Mesendoderm (in vitro differentiated cells): ENCODE measurements at regions not wholly inside any gene's neighbourhood (a gene's known extent, or its start where the extent isn't known, plus 50 kb on each side); places are given as distances from the start of the nearest gene placed in this dataset.

ENCODE experiments used
- DNase-seq: peaks from one replicate; pipeline ENCODE4 v3.0.0; 2013
- H2AK5ac ChIP-seq: 2 replicates; pipeline ENCODE4 v1.6.1; 2013; ENCODE audit warnings: low read length, inconsistent platforms
- H2BK120ac ChIP-seq: 2 replicates; pipeline ENCODE4 v1.6.1; 2013; ENCODE audit warnings: low read depth, mild to moderate bottlenecking, low read length, moderate library complexity, mixed read lengths
- H2BK15ac ChIP-seq: replicated peaks from 2 replicates; pipeline ENCODE4 v1.6.1; 2013; ENCODE audit warnings: low read depth, mild to moderate bottlenecking, moderate library complexity
- H2BK5ac ChIP-seq: 2 replicates; pipeline ENCODE4 v1.6.1; 2013; ENCODE audit warnings: low read length, inconsistent platforms
- H3K18ac ChIP-seq: 2 replicates; pipeline ENCODE4 v1.6.1; 2013; ENCODE audit warnings: mild to moderate bottlenecking, low read length, mixed read lengths
- H3K23ac ChIP-seq: one replicate; pipeline ENCODE4 v1.6.1; 2013; ENCODE audit warnings: low read length
- H3K27ac ChIP-seq: 2 replicates; pipeline ENCODE4 v1.5.1; 2013; ENCODE audit warnings: low read depth, mild to moderate bottlenecking, inconsistent platforms, low read length, moderate library complexity
- H3K27me3 ChIP-seq: 2 replicates; pipeline ENCODE4 v1.6.1; 2013; ENCODE audit warnings: low read length, control low read depth, mild to moderate bottlenecking, inconsistent platforms; ENCODE audit not compliant: insufficient read depth, poor library complexity
- H3K36me3 ChIP-seq: 2 replicates; pipeline ENCODE4 v1.6.1; 2013; ENCODE audit warnings: low read length, inconsistent platforms; ENCODE audit not compliant: control insufficient read depth, insufficient read depth
- H3K4ac ChIP-seq: one replicate; pipeline ENCODE4 v1.6.1; 2013; ENCODE audit warnings: low read depth, mild to moderate bottlenecking, low read length, moderate library complexity
- H3K4me1 ChIP-seq: 2 replicates; pipeline ENCODE4 v1.6.1; 2013; ENCODE audit warnings: low read depth, low read length, inconsistent platforms; ENCODE audit not compliant: control insufficient read depth
- H3K4me2 ChIP-seq: 2 replicates; pipeline ENCODE4 v1.6.1; 2013; ENCODE audit warnings: low read length
- H3K4me3 ChIP-seq: 2 replicates; pipeline ENCODE4 v1.5.1; 2013; ENCODE audit warnings: mild to moderate bottlenecking, low read length
- H3K56ac ChIP-seq: one replicate; pipeline ENCODE4 v1.6.1; 2013; ENCODE audit warnings: low read length
- H3K79me1 ChIP-seq: 2 replicates; pipeline ENCODE4 v1.6.1; 2013; ENCODE audit warnings: low read length, inconsistent platforms
- H3K79me2 ChIP-seq: 2 replicates; pipeline ENCODE4 v1.6.1; 2013; ENCODE audit warnings: mild to moderate bottlenecking, low read length; ENCODE audit not compliant: control insufficient read depth, insufficient read depth
- H3K9ac ChIP-seq: 2 replicates; pipeline ENCODE4 v1.6.1; 2013; ENCODE audit warnings: low read length, inconsistent platforms
- H4K5ac ChIP-seq: one replicate; pipeline ENCODE4 v1.6.1; 2013; ENCODE audit warnings: low read length
- H4K8ac ChIP-seq: one replicate; pipeline ENCODE4 v1.6.1; 2013; ENCODE audit warnings: low read depth, mild to moderate bottlenecking, control low read depth, low read length, moderate library complexity
- WGBS: extraction: QIAGEN DNeasy Blood & Tissue Kit; methylation state at CpG from one replicate; pipeline ENCODE4 v1.1.7; 2013; ENCODE audit warnings: low lambda C conversion rate, missing lambda C conversion rate; ENCODE audit not compliant: insufficient coverage; ENCODE audit errors: extremely low coverage; 5-methylcytosine and 5-hydroxymethylcytosine counted together

- H2BK120ac ChIP-seq: no peak overlapping the region
- H3K27me3 ChIP-seq: no peaks in the 10 kb centered on the region
- H3K18ac ChIP-seq: no peak overlapping the region
- no peak overlapping the region for H4K5ac ChIP-seq
- H2AK5ac ChIP-seq: no peak overlapping the region
- H2BK5ac ChIP-seq: no peak overlapping the region
- no peaks in the 10 kb centered on the region for H3K79me2 ChIP-seq
- no peak overlapping the region for H3K4ac ChIP-seq
- H4K8ac ChIP-seq: no peak overlapping the region
- H3K79me1 ChIP-seq: no peaks in the 10 kb centered on the region
- no CpG with 5 or more reads among the region's 4 CpGs for WGBS
- H3K23ac ChIP-seq: no peak overlapping the region
- no peak overlapping the region for H3K9ac ChIP-seq
- no peak overlapping the region for H3K27ac ChIP-seq
- H3K4me1 ChIP-seq: no peaks in the 10 kb centered on the region
- no peak overlapping the region for H3K56ac ChIP-seq
- no peaks in the 10 kb centered on the region for H3K36me3 ChIP-seq
- no peak overlapping the region for H3K4me3 ChIP-seq
- H3K4me2 ChIP-seq: no peak overlapping the region
- DNase-seq: no peak
- H2BK15ac ChIP-seq: no peak overlapping the region
These were observed 296.4 kb downstream of the GPAT3 start for GRCh38 chr4:83832110-83832825.

DNA sequence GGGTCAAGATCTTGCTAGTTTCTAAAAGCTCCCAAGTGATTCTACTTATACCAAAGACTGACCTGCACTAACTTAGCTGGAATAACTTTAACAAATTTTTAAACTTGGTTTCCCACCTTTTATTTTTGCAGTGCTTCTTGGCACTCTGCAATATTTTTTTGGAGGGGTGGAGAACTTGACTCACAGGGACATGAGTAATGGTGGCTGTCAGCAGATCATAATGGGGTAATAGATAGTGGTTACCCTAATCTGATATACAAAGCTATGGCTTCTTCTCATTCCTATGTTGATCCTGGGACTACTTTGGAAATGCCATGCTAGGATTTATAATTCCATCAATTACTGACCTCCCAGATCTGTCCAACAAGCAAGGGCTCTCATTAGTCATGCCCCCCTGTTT lies 295.7 kb downstream of the GPAT3 start:
- H3K56ac ChIP-seq: no peak overlapping the region
- no peak overlapping the region for H4K8ac ChIP-seq
- no peak overlapping the region for H2BK5ac ChIP-seq
- no peak overlapping the region for H2BK120ac ChIP-seq
- no peak overlapping the region for H3K18ac ChIP-seq
- no peak overlapping the region for H2AK5ac ChIP-seq
- no peaks in the 10 kb centered on the region for H3K27me3 ChIP-seq
- no peaks in the 10 kb centered on the region for H3K36me3 ChIP-seq
- H4K5ac ChIP-seq: no peak overlapping the region
- no peak for DNase-seq
- no peak overlapping the region for H3K27ac ChIP-seq
- H3K4me2 ChIP-seq: no peak overlapping the region
- no peak overlapping the region for H3K4ac ChIP-seq
- H3K79me2 ChIP-seq: no peaks in the 10 kb centered on the region
- no peak overlapping the region for H3K9ac ChIP-seq
- no peaks in the 10 kb centered on the region for H3K4me1 ChIP-seq
- H3K4me3 ChIP-seq: no peak overlapping the region
- H3K23ac ChIP-seq: no peak overlapping the region
- H2BK15ac ChIP-seq: no peak overlapping the region
- no peaks in the 10 kb centered on the region for H3K79me1 ChIP-seq

DNA sequence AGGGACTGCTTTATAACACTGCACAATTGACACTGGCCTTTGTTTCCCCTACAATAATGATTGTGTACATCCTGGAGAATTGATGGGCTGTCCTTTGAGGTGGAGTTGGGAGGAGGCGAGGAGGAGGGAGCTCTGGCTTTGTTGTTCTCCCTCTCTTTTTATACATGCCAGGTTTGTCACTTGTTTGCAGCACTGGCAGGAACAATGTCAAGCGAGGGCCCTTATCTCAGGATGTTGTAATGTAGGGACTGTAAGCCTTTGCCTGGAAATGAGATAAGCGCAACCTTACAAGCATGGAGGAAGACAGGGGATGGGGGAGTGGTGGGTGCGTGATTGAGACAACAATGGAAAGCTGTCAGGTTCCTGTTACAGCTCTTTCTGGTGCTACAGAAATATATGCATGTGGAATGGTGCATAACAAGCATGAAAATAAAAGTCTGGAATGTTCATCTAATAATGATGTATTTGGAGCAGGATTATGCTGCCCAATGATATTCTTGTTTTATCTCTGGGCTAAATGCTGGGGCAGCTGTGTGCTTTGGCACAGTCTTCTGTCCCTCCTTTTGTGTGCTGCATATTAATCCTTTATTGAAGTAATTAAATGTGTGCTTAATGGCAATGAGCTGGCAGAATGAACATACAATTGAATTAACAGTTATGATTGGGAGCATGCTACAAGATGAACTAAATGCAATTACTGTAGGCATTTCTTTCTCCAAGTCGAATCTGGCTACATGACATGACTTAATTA lies 294.4 kb downstream of the GPAT3 start:
- H3K27ac ChIP-seq: no peak overlapping the region

GRCh38 chr4:83828601-83829000 lies 292.7 kb downstream of the GPAT3 start:
- no peak overlapping the region for H3K27ac ChIP-seq
- no peak overlapping the region for H2BK15ac ChIP-seq
- no peak overlapping the region for H3K4me2 ChIP-seq
- H3K27me3 ChIP-seq: no peaks in the 10 kb centered on the region
- no CpG with 5 or more reads among the region's 2 CpGs for WGBS
- H4K5ac ChIP-seq: no peak overlapping the region
- H3K4me1 ChIP-seq: no peaks in the 10 kb centered on the region
- H4K8ac ChIP-seq: no peak overlapping the region
- no peak overlapping the region for H2BK120ac ChIP-seq
- H3K4me3 ChIP-seq: no peak overlapping the region
- H2AK5ac ChIP-seq: no peak overlapping the region
- H3K79me2 ChIP-seq: no peaks in the 10 kb centered on the region
- no peaks in the 10 kb centered on the region for H3K36me3 ChIP-seq
- DNase-seq: no peak
- H3K56ac ChIP-seq: no peak overlapping the region
- H3K18ac ChIP-seq: no peak overlapping the region
- H3K23ac ChIP-seq: no peak overlapping the region
- H3K9ac ChIP-seq: no peak overlapping the region
- H3K4ac ChIP-seq: no peak overlapping the region
- H2BK5ac ChIP-seq: no peak overlapping the region
- H3K79me1 ChIP-seq: no peaks in the 10 kb centered on the region

More for the DNA sequence above, 294.4 kb downstream of the GPAT3 start:
- H3K4ac ChIP-seq: no peak overlapping the region
- no peak overlapping the region for H3K23ac ChIP-seq
- no CpG with 5 or more reads among the region's 5 CpGs for WGBS
- no peak overlapping the region for H2BK15ac ChIP-seq
- no peak overlapping the region for H3K9ac ChIP-seq
- H4K5ac ChIP-seq: no peak overlapping the region
- no peak overlapping the region for H3K56ac ChIP-seq
- no peaks in the 10 kb centered on the region for H3K36me3 ChIP-seq
- no peak overlapping the region for H2BK120ac ChIP-seq
- no peak overlapping the region for H2AK5ac ChIP-seq
- no peak overlapping the region for H3K18ac ChIP-seq
- DNase-seq: peak; percentile 91
- H2BK5ac ChIP-seq: no peak overlapping the region
- no peaks in the 10 kb centered on the region for H3K27me3 ChIP-seq
- no peak overlapping the region for H3K4me2 ChIP-seq
- H3K79me2 ChIP-seq: no peaks in the 10 kb centered on the region
- H4K8ac ChIP-seq: no peak overlapping the region
- no peaks in the 10 kb centered on the region for H3K4me1 ChIP-seq
- no peak overlapping the region for H3K4me3 ChIP-seq
- H3K79me1 ChIP-seq: no peaks in the 10 kb centered on the region

DNA sequence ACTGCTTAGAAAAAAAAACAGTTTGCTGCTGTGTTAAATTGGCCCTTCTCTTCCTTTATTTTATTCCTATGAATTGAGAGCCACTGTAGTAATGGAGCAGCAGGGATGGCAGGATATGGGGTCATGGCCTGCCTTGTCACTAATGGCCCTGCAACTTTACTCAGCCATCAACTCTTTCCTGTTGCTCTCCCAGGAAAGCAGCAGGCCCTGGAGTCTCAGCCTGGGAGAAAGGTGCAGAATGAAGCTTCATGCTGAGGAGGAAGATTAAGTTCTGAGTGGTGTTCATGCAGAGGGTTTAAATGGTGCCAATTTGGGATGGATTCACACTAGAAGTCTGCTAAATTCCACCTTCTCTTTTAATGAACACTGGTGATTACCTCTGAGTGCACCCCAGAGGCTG lies 285.6 kb downstream of the GPAT3 start:
- no peak overlapping the region for H2BK120ac ChIP-seq
- H4K5ac ChIP-seq: no peak overlapping the region
- no peak overlapping the region for H3K27ac ChIP-seq

GRCh38 chr4:83819582-83819981 lies 283.7 kb downstream of the GPAT3 start:
- H4K8ac ChIP-seq: no peak overlapping the region
- no peak overlapping the region for H2BK15ac ChIP-seq
- no peak overlapping the region for H3K9ac ChIP-seq
- H3K4me1 ChIP-seq: no peaks in the 10 kb centered on the region
- no peaks in the 10 kb centered on the region for H3K27me3 ChIP-seq
- no peak overlapping the region for H2BK120ac ChIP-seq
- H2AK5ac ChIP-seq: no peak overlapping the region
- no peak overlapping the region for H4K5ac ChIP-seq
- H3K79me1 ChIP-seq: no peaks in the 10 kb centered on the region
- H2BK5ac ChIP-seq: no peak overlapping the region
- H3K4me2 ChIP-seq: no peak overlapping the region
- no peak overlapping the region for H3K4ac ChIP-seq
- H3K56ac ChIP-seq: no peak overlapping the region
- H3K18ac ChIP-seq: no peak overlapping the region
- WGBS: no CpG with 5 or more reads among the region's 1 CpG
- no peak overlapping the region for H3K4me3 ChIP-seq
- H3K27ac ChIP-seq: no peak overlapping the region
- no peak for DNase-seq
- no peaks in the 10 kb centered on the region for H3K79me2 ChIP-seq
- no peaks in the 10 kb centered on the region for H3K36me3 ChIP-seq
- H3K23ac ChIP-seq: no peak overlapping the region

More for the DNA sequence above, 285.6 kb downstream of the GPAT3 start:
- Histone ChIP-seq H4K8ac (no peak overlapping the region), H3K56ac (no peak overlapping the region), H2AK5ac (no peak overlapping the region), H3K79me2 (no peaks in the 10 kb centered on the region), H3K4me1 (no peaks in the 10 kb centered on the region), H3K9ac (no peak overlapping the region), H3K36me3 (no peaks in the 10 kb centered on the region), H3K79me1 (no peaks in the 10 kb centered on the region), H2BK15ac (no peak overlapping the region), H3K23ac (no peak overlapping the region), H3K18ac (no peak overlapping the region), H3K4me3 (no peak overlapping the region), H3K4ac (no peak overlapping the region), H3K27me3 (no peaks in the 10 kb centered on the region), H3K4me2 (no peak overlapping the region), H2BK5ac (no peak overlapping the region)
- no peak for DNase-seq
